GM19324 (cell line): ENCODE measurements at regions not wholly inside any gene's neighbourhood (a gene's known extent, or its start where the extent isn't known, plus 50 kb on each side); places are given as distances from the start of the nearest gene placed in this dataset.

Source experiments
- ATAC-seq: cut with Tn5 transposase; IDR thresholded peaks from one replicate; pipeline ENCODE4 v1.9.1; 2021; ENCODE audit warnings: mild to moderate bottlenecking, moderate library complexity; ENCODE audit not compliant: unreplicated experiment, low FRiP score

DNA sequence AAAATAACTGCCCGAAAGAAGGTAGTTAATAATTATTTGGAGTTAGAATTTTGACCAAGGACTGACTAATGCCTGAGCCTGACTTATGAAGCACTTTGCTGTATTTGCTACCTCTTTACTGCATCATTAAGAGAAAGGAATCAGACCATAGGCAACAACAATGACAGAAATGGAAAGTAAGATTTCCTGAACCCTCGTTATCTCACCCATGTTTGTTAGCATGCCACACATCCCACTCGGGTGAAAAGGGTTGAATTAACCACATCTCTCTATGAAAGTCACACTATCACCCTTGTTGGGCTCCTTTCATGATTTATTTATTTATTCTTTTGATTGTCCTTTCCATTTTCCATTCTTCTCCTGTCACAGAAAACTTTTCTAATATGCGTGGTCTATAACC is 59.6 kb downstream of the OLIG3 start:
- no peak for ATAC-seq

DNA sequence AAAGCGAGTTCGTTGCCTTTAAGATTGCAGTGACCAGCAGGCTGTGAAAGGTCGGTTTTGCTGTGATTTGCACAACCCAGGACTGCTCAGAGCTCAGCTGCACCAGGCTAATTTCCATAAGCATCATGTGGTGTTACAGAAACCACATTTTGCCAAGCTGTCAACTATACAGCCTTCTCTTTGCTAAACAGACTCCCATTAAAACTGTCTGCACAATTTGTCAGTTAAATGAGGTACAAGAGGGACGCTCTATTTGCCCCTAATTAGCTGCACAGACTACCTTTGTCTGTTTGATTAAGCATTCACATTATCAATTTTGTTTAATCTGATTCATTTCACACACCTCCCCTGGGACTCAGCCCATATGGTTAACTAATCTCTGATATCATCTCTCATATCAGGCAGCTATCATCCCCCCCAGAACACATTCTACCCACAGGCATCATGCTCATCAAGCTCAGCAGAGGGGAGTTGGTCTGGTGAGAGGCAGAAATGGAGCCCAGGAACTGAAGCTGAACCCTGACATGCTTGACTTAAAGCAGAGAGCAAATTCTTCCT is 62.1 kb downstream of the OLIG3 start:
- ATAC-seq, result peak; percentile 92

DNA sequence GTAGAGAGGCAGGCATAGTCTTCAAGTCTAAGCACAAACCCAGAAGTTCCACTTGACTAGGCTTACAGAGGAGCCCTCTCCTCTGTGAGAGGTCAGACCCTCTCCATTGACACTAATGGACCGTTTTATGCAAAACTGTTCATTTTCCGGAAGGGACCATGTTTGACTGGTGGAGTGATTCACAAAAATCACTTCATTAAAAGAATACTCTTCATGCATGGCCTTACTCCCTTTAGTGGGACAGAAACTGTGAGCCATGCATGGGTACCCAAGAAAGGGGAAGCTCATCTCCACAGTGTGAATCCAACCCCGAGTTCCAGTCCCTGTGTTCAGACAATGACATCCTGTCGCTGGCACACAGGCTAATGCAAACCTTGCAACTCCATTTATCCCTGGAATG is 63.2 kb downstream of the OLIG3 start:
- ATAC-seq, result no peak

DNA sequence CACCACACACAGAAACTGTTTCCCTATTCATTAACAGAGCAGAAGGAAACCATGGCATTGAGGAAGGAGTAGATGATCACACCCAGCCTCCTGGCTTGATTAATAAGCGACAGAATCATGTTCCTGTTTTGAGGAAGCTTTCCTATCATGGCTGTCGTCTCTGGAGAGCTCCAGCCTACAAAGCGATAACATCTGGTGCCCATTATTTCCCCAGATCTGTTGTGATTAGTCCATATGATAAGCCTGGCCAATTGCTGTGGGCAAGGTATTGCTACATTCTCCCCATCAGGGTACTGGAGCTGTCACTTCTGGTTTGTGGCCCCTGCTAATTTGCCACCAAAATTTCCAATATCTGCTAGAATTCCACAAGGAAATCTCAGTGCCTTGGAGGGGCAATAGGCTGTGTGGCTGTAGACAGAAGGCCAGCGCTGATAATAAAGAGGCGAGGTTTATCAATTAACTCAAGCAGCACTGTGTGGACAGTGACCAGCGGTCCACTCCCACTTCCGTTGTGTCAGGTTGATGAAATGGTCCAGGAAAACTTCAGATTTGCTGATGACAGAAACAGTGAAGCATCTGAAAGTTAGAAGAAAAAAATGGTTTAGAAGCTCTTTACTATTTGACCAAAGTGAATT is 66.4 kb downstream of the OLIG3 start:
- ATAC-seq, result no peak

DNA sequence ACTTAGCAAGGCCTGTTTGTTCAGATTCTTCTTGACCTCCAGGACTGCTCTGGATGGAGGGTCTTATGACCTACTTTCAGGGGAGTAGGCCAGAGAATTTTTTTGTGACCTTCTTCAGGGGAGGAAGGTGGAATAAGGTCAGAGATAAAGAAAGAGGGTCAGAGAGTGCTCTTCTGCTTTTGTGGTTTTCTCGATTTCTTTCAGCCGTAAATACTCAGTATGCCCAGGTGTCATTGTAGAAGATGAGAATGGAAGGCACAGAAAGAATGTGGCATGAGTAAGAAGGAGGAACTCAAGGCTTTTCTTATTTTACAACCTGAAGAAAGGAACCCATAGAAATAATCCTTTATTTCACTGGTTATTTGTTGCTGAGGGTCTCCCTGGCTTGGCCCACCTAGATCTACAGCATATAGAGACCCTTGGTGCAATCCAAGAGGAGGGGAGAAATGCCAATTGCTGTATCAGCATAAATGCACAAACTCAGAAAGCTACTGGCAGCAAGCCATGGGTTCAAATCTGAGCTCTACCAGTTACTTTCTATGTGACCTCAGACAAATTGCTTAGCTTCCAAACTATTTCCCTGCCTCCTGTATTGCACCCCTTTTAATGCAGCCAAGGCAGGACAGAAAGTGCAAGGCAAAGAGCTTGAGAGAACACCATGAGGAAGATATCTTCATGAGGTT is 68.0 kb downstream of the OLIG3 start:
- ATAC-seq, result no peak

DNA sequence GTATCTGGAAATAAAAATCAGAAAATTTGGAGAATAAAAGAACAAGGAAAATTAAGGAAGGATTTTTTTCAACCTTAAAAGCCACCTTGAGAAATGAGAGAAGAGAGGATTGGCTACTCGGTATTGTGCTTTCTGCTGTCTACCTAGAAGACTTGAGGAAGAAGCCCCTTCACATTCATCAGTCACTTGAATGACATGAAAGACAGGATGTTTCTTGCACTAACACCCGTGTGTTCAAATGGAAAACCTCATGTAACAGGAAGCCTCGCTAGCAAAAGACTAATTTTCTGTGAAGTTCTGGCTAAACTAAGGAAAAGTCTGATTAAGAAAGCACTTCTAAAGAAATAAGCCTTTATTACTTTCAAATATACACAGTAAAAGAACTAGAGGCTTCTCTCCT is 69.9 kb downstream of the OLIG3 start:
- no peak for ATAC-seq

DNA sequence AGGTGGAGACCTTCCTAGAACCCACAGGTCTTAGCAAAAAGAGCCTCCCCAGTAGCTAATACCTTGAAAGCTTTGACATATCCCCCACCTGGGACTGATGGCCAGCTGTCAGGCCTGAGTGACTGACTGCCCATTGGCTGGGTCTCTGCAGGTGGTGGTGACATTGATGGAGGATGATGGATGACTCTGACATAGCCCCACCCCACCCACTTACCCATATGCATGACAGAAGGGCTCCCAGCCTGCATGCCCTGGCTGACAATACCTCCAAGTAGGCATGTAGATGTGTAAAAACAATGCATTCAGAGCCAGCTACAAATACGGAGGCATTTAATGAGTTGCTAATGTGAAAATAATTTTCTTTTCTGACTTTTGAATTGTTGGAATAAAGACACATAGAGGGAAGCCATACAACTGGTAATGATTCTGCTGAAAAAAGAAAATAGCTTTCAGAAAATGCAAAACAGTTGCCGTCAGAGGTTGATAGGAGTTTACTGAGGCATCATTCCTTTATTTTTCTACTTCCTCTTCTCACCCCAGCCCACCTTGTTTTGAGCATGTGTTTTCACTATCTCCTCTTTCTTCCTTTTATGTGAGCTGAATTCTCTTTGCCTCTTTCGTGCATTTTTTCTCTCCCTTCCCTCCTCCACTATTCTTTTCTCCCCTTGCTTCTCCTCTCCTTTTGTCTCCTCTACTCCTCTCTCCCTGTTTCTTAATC is 70.6 kb downstream of the OLIG3 start:
- no peak for ATAC-seq

DNA sequence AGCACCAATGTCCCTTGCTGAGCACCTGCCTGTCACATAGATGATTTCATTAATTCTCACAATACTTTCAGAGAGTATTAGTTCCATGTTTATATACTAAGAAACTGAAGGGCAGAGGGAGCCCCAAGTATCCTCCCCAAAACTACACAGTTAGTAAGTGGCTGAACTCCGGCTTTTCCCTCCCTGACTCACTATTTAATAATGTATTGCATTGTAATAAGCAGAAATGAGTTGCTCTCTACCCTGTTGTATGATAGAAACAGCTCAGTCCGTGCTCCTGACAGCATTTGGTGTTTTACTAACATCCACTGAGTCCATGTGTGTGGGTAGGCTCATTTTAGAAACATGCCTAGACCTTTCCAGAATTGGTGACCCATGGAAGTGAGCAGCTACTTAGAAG is 76.8 kb downstream of the OLIG3 start:
- ATAC-seq, result no peak

DNA sequence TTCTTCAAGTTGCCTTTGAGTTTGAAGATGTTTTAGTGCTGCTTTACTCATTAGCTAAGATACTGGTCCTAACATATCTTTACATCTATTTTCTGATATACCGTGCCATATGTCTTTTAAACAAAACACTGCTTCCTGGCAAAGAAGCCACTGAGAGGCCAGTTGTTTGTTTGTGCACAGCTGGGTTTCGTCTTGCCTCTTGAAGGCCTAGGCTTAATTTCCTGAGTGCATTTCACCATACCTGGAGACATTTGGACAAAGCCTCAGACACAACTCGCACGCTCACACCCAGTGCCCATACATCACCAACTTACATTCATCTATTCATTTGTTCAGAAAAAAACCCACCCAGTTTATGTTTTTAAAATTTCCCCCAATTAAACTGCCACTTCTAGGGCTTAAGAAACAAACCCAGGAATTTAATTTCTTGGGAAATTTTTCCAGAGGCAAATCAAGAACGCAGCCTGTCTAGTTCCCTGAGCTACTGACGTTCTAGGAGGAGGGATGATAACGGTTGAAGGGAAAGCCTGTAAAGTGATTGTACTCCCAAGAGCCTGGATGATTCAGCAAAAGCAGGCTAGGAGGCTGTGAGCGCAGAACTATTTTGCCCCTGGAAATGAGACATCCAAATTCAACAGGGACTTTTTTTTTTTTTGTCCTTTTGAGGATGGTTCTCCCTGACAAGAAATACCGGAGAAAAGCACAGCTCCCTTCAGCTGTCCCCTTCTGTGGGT is 77.7 kb downstream of the OLIG3 start:
- ATAC-seq, result no peak

DNA sequence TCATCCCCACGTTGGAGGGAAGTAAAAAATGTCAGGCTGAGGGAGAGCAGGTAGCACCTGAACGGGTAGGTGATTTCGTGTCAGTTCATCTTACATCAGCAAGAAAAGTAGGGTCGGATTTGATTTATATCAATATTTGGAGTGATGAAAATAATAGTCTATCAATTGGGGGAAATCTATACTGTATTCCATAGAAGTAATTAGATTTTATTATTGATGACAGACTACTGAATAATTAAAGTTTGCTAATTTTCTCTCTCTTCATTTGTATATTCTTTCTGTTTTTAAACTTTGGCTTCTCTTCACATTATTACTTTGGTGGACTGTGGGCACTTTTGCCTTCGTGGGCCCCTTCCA is 78.4 kb downstream of the OLIG3 start:
- ATAC-seq, result no peak

DNA sequence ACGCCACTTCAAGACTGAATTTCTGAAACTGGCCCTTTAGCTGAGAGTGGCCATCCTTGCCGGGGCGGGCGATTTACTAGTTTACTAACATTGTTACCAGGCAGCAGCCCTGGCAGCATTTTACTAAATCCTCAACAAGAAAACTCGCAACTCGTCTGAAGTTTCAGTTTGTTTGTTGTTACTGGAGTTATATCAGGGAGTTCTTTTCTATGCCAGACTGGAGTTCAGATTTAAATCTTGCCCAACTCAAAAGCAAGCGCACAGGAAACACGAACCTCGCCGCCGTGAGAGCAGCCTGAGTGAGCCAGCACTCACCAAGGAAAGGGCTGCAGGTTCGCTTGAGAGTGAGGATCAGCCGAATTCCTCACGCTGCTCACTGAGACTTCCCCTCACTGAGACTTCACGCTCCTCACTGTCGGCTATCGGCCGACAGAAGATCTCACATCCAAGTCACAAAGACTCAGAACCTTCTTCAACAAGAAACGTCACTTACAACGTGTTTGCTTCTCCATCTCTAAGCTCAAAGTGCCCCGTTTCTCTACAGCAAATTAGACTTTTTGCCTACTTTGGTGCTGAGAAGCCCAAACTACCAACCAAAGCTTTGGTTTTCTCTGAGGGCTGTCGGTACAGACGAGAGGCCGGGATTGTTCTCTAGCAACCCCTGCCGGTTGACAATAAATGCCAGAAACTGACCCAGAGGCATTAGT is 78.9 kb downstream of the OLIG3 start:
- ATAC-seq, result peak; percentile 82

DNA sequence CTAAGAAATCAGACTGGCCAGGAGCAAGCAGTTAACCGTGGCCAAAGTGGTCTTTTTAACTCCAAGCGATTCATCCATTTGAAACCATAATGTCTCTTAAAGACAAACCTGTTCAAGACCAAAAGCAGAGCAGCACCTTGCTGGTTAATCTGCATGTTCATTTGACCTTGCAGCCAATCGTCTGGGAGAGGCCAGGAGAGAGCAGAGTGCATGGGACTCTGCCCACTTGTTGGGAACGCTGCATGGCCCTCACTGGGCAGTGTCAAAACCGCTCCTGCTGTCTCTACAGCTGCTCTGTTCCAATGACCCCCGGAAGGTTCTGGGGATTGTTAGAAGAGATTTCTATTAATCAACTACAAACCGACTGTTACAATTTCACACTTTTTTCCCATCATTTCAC is 79.6 kb downstream of the OLIG3 start:
- no peak for ATAC-seq

- ATAC-seq, result no peak
These were observed 80.7 kb downstream of the OLIG3 start for GRCh38 chr6:137413482-137413881.

DNA sequence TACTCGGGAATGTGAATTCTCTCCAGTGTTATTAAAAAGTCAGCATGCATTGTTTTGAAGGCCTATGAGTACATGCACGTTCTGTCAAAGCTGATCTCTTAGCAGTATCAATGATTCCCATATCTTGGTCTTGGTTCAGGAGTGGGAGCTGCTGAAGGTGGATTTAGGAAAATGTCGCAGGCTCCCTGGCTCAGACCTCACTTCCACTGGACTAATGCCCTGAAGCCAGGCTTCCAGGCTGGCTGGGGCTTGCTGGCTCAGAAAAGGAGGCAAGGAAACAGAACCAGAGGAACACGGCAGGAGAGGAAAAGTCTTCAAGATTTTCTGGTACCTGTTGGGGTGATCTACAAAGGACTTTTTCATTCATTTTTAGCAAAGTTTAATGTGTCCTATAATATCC is 81.6 kb downstream of the OLIG3 start:
- no peak for ATAC-seq

DNA sequence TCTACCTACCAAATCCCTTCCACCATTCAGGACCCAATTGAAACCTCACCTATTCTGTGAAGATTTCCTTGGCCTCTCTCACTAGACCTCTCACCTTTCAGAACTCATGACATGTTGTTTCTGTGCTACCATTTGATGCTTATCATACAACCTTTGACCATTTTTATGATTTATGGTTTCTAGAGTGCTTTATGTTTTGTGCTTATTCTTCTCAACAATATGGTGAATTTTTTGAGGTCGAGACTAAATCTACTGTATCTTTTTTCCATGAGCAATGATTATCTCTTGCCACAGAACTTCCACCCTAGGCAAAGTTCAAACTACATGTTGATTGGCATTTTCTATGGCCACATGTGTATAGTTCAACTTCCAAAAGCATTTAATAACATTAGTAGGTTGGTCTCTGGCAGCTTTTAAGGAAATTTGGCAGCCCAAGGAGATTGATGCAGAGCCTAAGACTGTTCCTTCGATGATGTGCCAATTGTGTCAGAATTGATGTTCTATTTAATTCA is 84.9 kb downstream of the OLIG3 start:
- ATAC-seq, result no peak

- ATAC-seq, result no peak
These were observed 86.4 kb downstream of the OLIG3 start for GRCh38 chr6:137407816-137408215.

- ATAC-seq, result no peak
These were observed 88.4 kb downstream of the OLIG3 start for GRCh38 chr6:137405806-137406205.

- ATAC-seq, result no peak
These were observed 90.3 kb downstream of the OLIG3 start for GRCh38 chr6:137403855-137404254.

GRCh38 chr6:137403443-137403842 is 90.8 kb downstream of the OLIG3 start:
- no peak for ATAC-seq

GRCh38 chr6:137402143-137402680 is 92.0 kb downstream of the OLIG3 start:
- no peak for ATAC-seq
